Naive thymus-derived CD4-positive, alpha-beta T cell (primary cell): ENCODE measurements at regions not wholly inside any gene's neighbourhood (a gene's known extent, or its start where the extent isn't known, plus 50 kb on each side); places are given as distances from the start of the nearest gene placed in this dataset.

Source experiments
- ATAC-seq: fragments of 150-1000 bp; cut with Tn5 transposase; 2 replicates; pipeline ENCODE4 v1.10.0; 2021; ENCODE audit warnings: mild to moderate bottlenecking, moderate library complexity
- CTCF ChIA-PET: fragments of 350-600 bp; sonication (Branson Sonifier 250); formaldehyde crosslinking; loops from one replicate; lab custom pipeline; 2021; ENCODE audit warnings: antibody characterized with exemption; lab: Charles Lee
- POLR2A ChIA-PET: fragments of 350-600 bp; sonication (Branson Sonifier 250); formaldehyde crosslinking; loops from one replicate; lab custom pipeline; 2021; ENCODE audit warnings: antibody characterized with exemption, inconsistent platforms; lab: Charles Lee
- DNase-seq, 9 donors: peaks; one replicate each; pipeline versions ENCODE4 v3.0.0 to v3.0.0-alpha.2; 2020 to 2022; ENCODE audit warnings: mixed read lengths in 1 of 9
- H3K27ac ChIP-seq: one replicate; pipeline ENCODE4 v1.7.0; 2013; ENCODE audit warnings: mild to moderate bottlenecking, low read depth, low read length, moderate library complexity
- H3K27me3 ChIP-seq, 2 donors: one replicate each; pipeline ENCODE4 v1.7.0; 2013; ENCODE audit warnings: low read length in 2 of 2, mild to moderate bottlenecking in 2 of 2, moderate library complexity in 2 of 2; ENCODE audit not compliant: control insufficient read depth in 2 of 2, insufficient read depth in 2 of 2
- H3K36me3 ChIP-seq, 3 experiments: 1 replicate in 2 of 3; 2 replicates in 1 of 3; pipeline ENCODE4 v1.7.0; 2013; ENCODE audit warnings: low read length in 3 of 3, mild to moderate bottlenecking in 3 of 3, moderate library complexity in 1 of 3; ENCODE audit not compliant: insufficient read depth in 3 of 3, control insufficient read depth in 2 of 3
- H3K4me1 ChIP-seq, 2 donors: one replicate each; pipeline ENCODE4 v1.7.0; 2013; ENCODE audit warnings: low read length in 2 of 2, mild to moderate bottlenecking in 2 of 2, moderate library complexity in 1 of 2; ENCODE audit not compliant: control insufficient read depth in 2 of 2, insufficient read depth in 2 of 2
- H3K4me3 ChIP-seq: 2 replicates; pipeline ENCODE4 v1.7.0; 2013; ENCODE audit warnings: mild to moderate bottlenecking, low read length
- H3K9me3 ChIP-seq, 3 experiments: 1 replicate in 2 of 3; 2 replicates in 1 of 3; pipeline ENCODE4 v1.7.0; 2013; ENCODE audit warnings: low read length in 3 of 3; ENCODE audit not compliant: control insufficient read depth in 2 of 3
- H3K27ac Mint-ChIP-seq, 9 donors: one replicate each; pipeline ENCODE4 v1.8.0; 2020 to 2022; ENCODE audit warnings: mixed read lengths in 9 of 9, mild to moderate bottlenecking in 8 of 9, moderate library complexity in 5 of 9, inconsistent platforms in 2 of 9
- H3K27me3 Mint-ChIP-seq, 5 donors: one replicate each; pipeline ENCODE4 v1.8.0; 2021 to 2022; ENCODE audit warnings: mixed read lengths in 5 of 5, mild to moderate bottlenecking in 1 of 5
- H3K36me3 Mint-ChIP-seq, 5 donors: one replicate each; pipeline ENCODE4 v1.8.0; 2020 to 2022; ENCODE audit warnings: mixed read lengths in 5 of 5, mild to moderate bottlenecking in 3 of 5, inconsistent platforms in 1 of 5
- H3K4me1 Mint-ChIP-seq, 7 donors: one replicate each; pipeline ENCODE4 v1.8.0; 2020 to 2022; ENCODE audit warnings: mixed read lengths in 7 of 7, mild to moderate bottlenecking in 3 of 7, inconsistent platforms in 1 of 7
- H3K4me3 Mint-ChIP-seq, 10 donors: one replicate each; pipeline ENCODE4 v1.8.0; 2020 to 2022; ENCODE audit warnings: mild to moderate bottlenecking in 10 of 10, mixed read lengths in 10 of 10, moderate library complexity in 6 of 10, inconsistent platforms in 2 of 10
- H3K9me3 Mint-ChIP-seq, 11 donors: one replicate each; pipeline ENCODE4 v1.8.0; 2020 to 2022; ENCODE audit warnings: mixed read lengths in 11 of 11, mild to moderate bottlenecking in 4 of 11, inconsistent platforms in 1 of 11, moderate library complexity in 1 of 11
- intact Hi-C, 2 donors: fragments of 100-400 bp; cut with micrococcal nuclease; formaldehyde crosslinking; loops; one replicate each; pipeline ENCODE4 v1.15.1; 2023

GRCh38 chr7:25765110-25765655, 386.8 kb upstream of the NFE2L3 start:
- DNase-seq (no peak), ATAC-seq (no peak)
- Histone ChIP-seq H3K4me3 (no peak overlapping the region), H3K9me3 (no peaks in the 10 kb centered on the region), H3K36me3 (no peaks in the 10 kb centered on the region), H3K27ac (no peak overlapping the region), H3K4me1 (no peaks in the 10 kb centered on the region), H3K27me3 (no peaks in the 10 kb centered on the region)
- Mint-ChIP-seq H3K27me3 (peaks cover 2 to 24% (median 20%) of the 10 kb centered on the region in 5 donors), H3K4me1 (no peaks in the 10 kb centered on the region), H3K27ac (no peak overlapping the region), H3K36me3 (no peaks in the 10 kb centered on the region), H3K4me3 (no peak overlapping the region), H3K9me3 (peaks cover 0 to 1% (median 0%) of the 10 kb centered on the region in 11 donors)
- POLR2A ChIA-PET: no interaction called here
- CTCF ChIA-PET: no interaction called here
- intact Hi-C loops: no loop called here

- Histone ChIP-seq H3K27ac (no peak overlapping the region), H3K9me3 (no peaks in the 10 kb centered on the region), H3K36me3 (no peaks in the 10 kb centered on the region), H3K27me3 (no peaks in the 10 kb centered on the region), H3K4me3 (no peak overlapping the region), H3K4me1 (no peaks in the 10 kb centered on the region)
- CTCF ChIA-PET: no interaction called here
- Mint-ChIP-seq H3K36me3 (no peaks in the 10 kb centered on the region), H3K27ac (no peak overlapping the region), H3K9me3 (peaks cover 0 to 5% (median 0%) of the 10 kb centered on the region in 11 donors), H3K4me3 (no peak overlapping the region), H3K27me3 (peaks cover 2 to 26% (median 10%) of the 10 kb centered on the region in 5 donors), H3K4me1 (no peaks in the 10 kb centered on the region)
- intact Hi-C loops: no loop called here
- no peak for ATAC-seq
- POLR2A ChIA-PET: no interaction called here
- no peak for DNase-seq
These were observed 381.8 kb upstream of the NFE2L3 start for GRCh38 chr7:25770235-25770634.

GRCh38 chr7:25770670-25771069, 381.3 kb upstream of the NFE2L3 start:
- ATAC-seq: no peak
- H3K4me3 ChIP-seq: no peak overlapping the region
- CTCF ChIA-PET: no interaction called here

GRCh38 chr7:25771491-25771890, 380.5 kb upstream of the NFE2L3 start:
- ChIA-PET POLR2A (no interaction called here), CTCF (no interaction called here)
- Mint-ChIP-seq H3K36me3 (no peaks in the 10 kb centered on the region), H3K4me3 (no peak overlapping the region), H3K27me3 (peaks cover 2 to 24% (median 10%) of the 10 kb centered on the region in 5 donors), H3K27ac (no peak overlapping the region), H3K9me3 (peaks cover 0 to 5% (median 0%) of the 10 kb centered on the region in 11 donors), H3K4me1 (no peaks in the 10 kb centered on the region)
- Histone ChIP-seq H3K27ac (no peak overlapping the region), H3K4me1 (no peaks in the 10 kb centered on the region), H3K9me3 (no peaks in the 10 kb centered on the region), H3K27me3 (no peaks in the 10 kb centered on the region), H3K4me3 (no peak overlapping the region), H3K36me3 (no peaks in the 10 kb centered on the region)
- DNase-seq: no peak
- ATAC-seq: no peak
- intact Hi-C loops: no loop called here

More at GRCh38 chr7:25770670-25771069, 381.3 kb upstream of the NFE2L3 start:
- no peak overlapping the region for H3K27ac ChIP-seq
- Mint-ChIP-seq H3K4me1 (no peaks in the 10 kb centered on the region), H3K4me3 (no peak overlapping the region), H3K36me3 (no peaks in the 10 kb centered on the region), H3K27ac (no peak overlapping the region), H3K9me3 (peaks cover 0 to 5% (median 0%) of the 10 kb centered on the region in 11 donors), H3K27me3 (peaks cover 2 to 24% (median 10%) of the 10 kb centered on the region in 5 donors)
- H3K36me3 ChIP-seq: no peaks in the 10 kb centered on the region
- DNase-seq: no peak
- H3K4me1 ChIP-seq: no peaks in the 10 kb centered on the region
- POLR2A ChIA-PET: no interaction called here
- no peaks in the 10 kb centered on the region for H3K9me3 ChIP-seq
- intact Hi-C loops: no loop called here
- no peaks in the 10 kb centered on the region for H3K27me3 ChIP-seq

- H3K27ac Mint-ChIP-seq: no peak overlapping the region
- Histone ChIP-seq H3K4me3 (no peak overlapping the region), H3K36me3 (no peaks in the 10 kb centered on the region), H3K27me3 (no peaks in the 10 kb centered on the region), H3K9me3 (no peaks in the 10 kb centered on the region), H3K4me1 (no peaks in the 10 kb centered on the region), H3K27ac (no peak overlapping the region)
- intact Hi-C loops: no loop called here
- ChIA-PET CTCF (no interaction called here), POLR2A (no interaction called here)
- peaks cover 2 to 24% (median 10%) of the 10 kb centered on the region in 5 donors for H3K27me3 Mint-ChIP-seq
- no peak for ATAC-seq
- H3K4me1 Mint-ChIP-seq: no peaks in the 10 kb centered on the region
- H3K4me3 Mint-ChIP-seq: no peak overlapping the region
- peaks cover 0 to 5% (median 0%) of the 10 kb centered on the region in 11 donors for H3K9me3 Mint-ChIP-seq
- no peaks in the 10 kb centered on the region for H3K36me3 Mint-ChIP-seq
- DNase-seq: no peak
These were observed 379.2 kb upstream of the NFE2L3 start for GRCh38 chr7:25772802-25773201.

- H3K27me3 ChIP-seq: no peaks in the 10 kb centered on the region
- H3K36me3 ChIP-seq: no peaks in the 10 kb centered on the region
- H3K4me1 ChIP-seq: no peaks in the 10 kb centered on the region
- POLR2A ChIA-PET: no interaction called here
- H3K4me3 ChIP-seq: no peak overlapping the region
- H3K36me3 Mint-ChIP-seq: no peaks in the 10 kb centered on the region
- intact Hi-C loops: no loop called here
- H3K27me3 Mint-ChIP-seq: peaks cover 0 to 17% (median 4%) of the 10 kb centered on the region in 5 donors
- ATAC-seq: no peak
- CTCF ChIA-PET: interaction anchor here (0.6 kb wide), 1 partner anchor 714 kb away, joined by 3 read pairs; no protein-coding TSS in a partner anchor
- DNase-seq: no peak
- no peaks in the 10 kb centered on the region for H3K4me1 Mint-ChIP-seq
- no peak overlapping the region for H3K4me3 Mint-ChIP-seq
- no peak overlapping the region for H3K27ac ChIP-seq
- H3K9me3 Mint-ChIP-seq: peaks cover 0 to 5% (median 0%) of the 10 kb centered on the region in 11 donors
- H3K9me3 ChIP-seq: no peaks in the 10 kb centered on the region
- no peak overlapping the region for H3K27ac Mint-ChIP-seq
These were observed 377.3 kb upstream of the NFE2L3 start for GRCh38 chr7:25774675-25775074.

GRCh38 chr7:25775570-25775969, 376.4 kb upstream of the NFE2L3 start:
- Mint-ChIP-seq H3K27me3 (peaks cover 0 to 22% (median 2%) of the 10 kb centered on the region in 5 donors), H3K4me1 (no peaks in the 10 kb centered on the region), H3K9me3 (peaks cover 0 to 5% (median 0%) of the 10 kb centered on the region in 11 donors), H3K36me3 (no peaks in the 10 kb centered on the region), H3K27ac (no peak overlapping the region), H3K4me3 (no peak overlapping the region)
- Histone ChIP-seq H3K27ac (no peak overlapping the region), H3K4me3 (no peak overlapping the region), H3K36me3 (no peaks in the 10 kb centered on the region), H3K27me3 (no peaks in the 10 kb centered on the region), H3K4me1 (no peaks in the 10 kb centered on the region), H3K9me3 (no peaks in the 10 kb centered on the region)
- POLR2A ChIA-PET: interaction anchor here (0.6 kb wide), 1 partner anchor 8 kb away, joined by 5 read pairs; no protein-coding TSS in a partner anchor
- ATAC-seq (no peak), DNase-seq (no peak)
- CTCF ChIA-PET: no interaction called here
- intact Hi-C loops: no loop called here
